ENCODE measurements at regions not wholly inside any gene's neighbourhood (a gene's known extent, or its start where the extent isn't known, plus 50 kb on each side); places are given as distances from the start of the nearest gene placed in this dataset.

GRCh38 chr6:159513914-159514313, 179.1 kb downstream of the SOD2 start (continued):
- TF ChIP-seq CTCF (IDR thresholded peaks at IDR 0.05 in 2 of 3, conservative IDR thresholded peaks at IDR 0.05 in 1 of 3; ENCODE audit: insufficient read depth in 2 of 3, low read depth in 1 of 3, low read length in 3 of 3) (no peak), ATF6 (CRISPR knock-in tag; IDR thresholded peaks at IDR 0.05) (no peak), TFAM (CRISPR knock-in tag; conservative IDR thresholded peaks at IDR 0.05) (no peak), ILF3 (IDR thresholded peaks at IDR 0.05; ENCODE audit: borderline replicate concordance) (no peak)

- no TSS peak for BruUV-seq (replicated peaks)
- ChIA-PET POLR2A (no interaction called here), CTCF (ENCODE audit: low intra/inter-chr PET ratio) (no interaction called here)
- no peak overlapping the region for H3K9ac ChIP-seq (ENCODE audit: insufficient read depth in 1 of 2, low read depth in 2 of 2, low read length in 2 of 2)
- in situ Hi-C loops (cut with MboI), result no loop called here
- peaks cover 7 to 22% of the 10 kb centered on the region in 2 experiments; a peak in 4 of 5 replicates for H3K27me3 ChIP-seq (ENCODE audit: control insufficient read depth in 2 of 2, insufficient read depth in 2 of 2, low read length in 2 of 2)
- ATAC-seq (no peak), FAIRE-seq (no peak), DNase-seq (ENCODE audit: extremely low read depth in 1 of 4, low spot score in 3 of 4) (no peak)
- H3K4me2 ChIP-seq (ENCODE audit: insufficient read depth, low read length), result no peak overlapping the region
- H4K20me1 ChIP-seq (replicated peaks; ENCODE audit: control insufficient read depth, insufficient read depth, low read length), result no peaks in the 10 kb centered on the region
- H3K4me1 ChIP-seq (replicated peaks in 1 of 2; ENCODE audit: control insufficient read depth in 2 of 2, insufficient read depth in 2 of 2, low read length in 2 of 2), result no peaks in the 10 kb centered on the region
- no peaks in the 10 kb centered on the region for H3K9me3 ChIP-seq (replicated peaks; ENCODE audit: control insufficient read depth, insufficient read depth, low read depth, low read length)
- no peaks in the 10 kb centered on the region for H3K36me3 ChIP-seq (ENCODE audit: control insufficient read depth, insufficient read depth, low read length)
- no peak overlapping the region for H3K4me3 ChIP-seq
- H3K27ac ChIP-seq (ENCODE audit: extremely low read depth, low read depth, low read length), result no peak overlapping the region
- H3K9me1 ChIP-seq (ENCODE audit: control insufficient read depth, insufficient read depth, low read length), result no peaks in the 10 kb centered on the region
- under 1% methylated on average over 7 of the region's 7 CpGs for WGBS (ENCODE audit: insufficient coverage, low coverage, missing lambda C conversion rate)
- intact Hi-C loops (cut with micrococcal nuclease), result no loop called here
- H3K79me2 ChIP-seq (ENCODE audit: control insufficient read depth, insufficient read depth, low read length), result no peaks in the 10 kb centered on the region
- H2AFZ ChIP-seq (ENCODE audit: low read depth, low read length), result no peak overlapping the region
- TF ChIP-seq ZNF23 (CRISPR knock-in tag; IDR thresholded peaks at IDR 0.05) (no peak), ZNF224 (CRISPR knock-in tag; IDR thresholded peaks at IDR 0.05) (no peak), PHB2 (IDR thresholded peaks at IDR 0.05; ENCODE audit: low read depth) (no peak), RFX1 (IDR thresholded peaks at IDR 0.05) (no peak), DACH1 (IDR thresholded peaks at IDR 0.05; ENCODE audit: partially characterized antibody) (no peak), ATF7 (IDR thresholded peaks at IDR 0.05) (no peak), MAFG (tag; conservative IDR thresholded peaks at IDR 0.05) (no peak), RAD21 (CRISPR knock-in tag; conservative IDR thresholded peaks at IDR 0.05 in 1 of 2, IDR thresholded peaks at IDR 0.05 in 1 of 2) (no peak), CREB5 (CRISPR knock-in tag; IDR thresholded peaks at IDR 0.05) (no peak), KDM4B (IDR thresholded peaks at IDR 0.05; ENCODE audit: borderline replicate concordance in 2 of 2, low read depth in 1 of 2) (no peak), LCOR (CRISPR knock-in tag; IDR thresholded peaks at IDR 0.05) (no peak), PHF20 (IDR thresholded peaks at IDR 0.05; ENCODE audit: partially characterized antibody) (no peak)
These were observed 179.8 kb downstream of the SOD2 start for GRCh38 chr6:159513074-159513720.

All from K562 (cell line).